Endothelial cell of umbilical vein (primary cell): ENCODE measurements at regions not wholly inside any gene's neighbourhood (a gene's known extent, or its start where the extent isn't known, plus 50 kb on each side); places are given as distances from the start of the nearest gene placed in this dataset.

Experiments used
- BruUV-seq: library from RNA; stranded (reverse); fragments of 400-500 nt; replicated peaks from 2 replicates; lab custom pipeline; 2021; lab: Mats Ljungman, UMichigan
- CTCF ChIA-PET: fragments of 300-600, 350-600 bp; sonication (Branson Sonifier 250); formaldehyde crosslinking; loops from one replicate; lab custom pipeline; 2021; ENCODE audit warnings: antibody characterized with exemption, inconsistent platforms; lab: Charles Lee
- POLR2A ChIA-PET: fragments of 300-600, 350-600 bp; sonication (Branson Sonifier 250); formaldehyde crosslinking; loops from one replicate; lab custom pipeline; 2021; ENCODE audit warnings: antibody characterized with exemption, inconsistent platforms; lab: Charles Lee
- DNase-seq: peaks from one replicate; pipeline ENCODE4 v3.0.0-alpha.2; 2011; ENCODE audit warnings: low read depth, low spot score
- FAIRE-seq: peaks from 2 replicates; lab custom pipeline; 2011; peaks lifted over from hg19 to GRCh38; lab: Jason Lieb, UNC
- H2AFZ ChIP-seq: 2 replicates; pipeline ENCODE4 v1.6.0; 2012; ENCODE audit warnings: low read depth, low read length, control low read depth, inconsistent platforms
- H3K27ac ChIP-seq: 2 replicates; pipeline ENCODE4 v1.5.1; 2011; ENCODE audit warnings: low read depth, mild to moderate bottlenecking, control low read depth, low read length, moderate library complexity; ENCODE audit not compliant: insufficient read depth
- H3K27me3 ChIP-seq, 2 experiments: 2 replicates each; pipeline versions ENCODE4 v1.6.0 to v1.6.1; 2011; ENCODE audit warnings: low read length in 2 of 2, mixed read lengths in 1 of 2; ENCODE audit not compliant: control insufficient read depth in 2 of 2, insufficient read depth in 2 of 2
- H3K36me3 ChIP-seq, 2 experiments: 2 replicates in 1 of 2; 3 replicates in 1 of 2; pipeline ENCODE4 v1.5.1; 2011; ENCODE audit warnings: low read length in 2 of 2, mild to moderate bottlenecking in 1 of 2, moderate library complexity in 1 of 2; ENCODE audit not compliant: control insufficient read depth in 2 of 2, insufficient read depth in 2 of 2; ENCODE audit errors: extremely low read depth in 1 of 2
- H3K4me1 ChIP-seq: 3 replicates; pipeline ENCODE4 v1.5.1; 2011; ENCODE audit warnings: mild to moderate bottlenecking, low read length; ENCODE audit not compliant: control insufficient read depth, insufficient read depth; ENCODE audit errors: extremely low read depth
- H3K4me2 ChIP-seq: 2 replicates; pipeline ENCODE4 v1.6.1; 2011; ENCODE audit warnings: low read length, control low read depth, mixed read lengths; ENCODE audit not compliant: insufficient read depth
- H3K4me3 ChIP-seq, 3 experiments: fragments of 200-600 bp in 1 of 3; sonication (generic), shearing (Covaris generic) in 1 of 3; replicated peaks in 1 of 3; 2 replicates each; pipeline ENCODE4 v1.5.1; 2011 to 2016; ENCODE audit warnings: control low read depth in 3 of 3, low read length in 3 of 3, mild to moderate bottlenecking in 2 of 3, inconsistent platforms in 1 of 3, low read depth in 1 of 3, moderate library complexity in 1 of 3; ENCODE audit not compliant: insufficient read depth in 1 of 3
- H3K79me2 ChIP-seq: 2 replicates; pipeline ENCODE4 v1.6.0; 2012; ENCODE audit warnings: low read length, inconsistent platforms; ENCODE audit not compliant: control insufficient read depth, insufficient read depth
- H3K9ac ChIP-seq: replicated peaks from 2 replicates; pipeline ENCODE3; 2011; ENCODE audit warnings: low read length, control low read depth; ENCODE audit not compliant: insufficient read depth; ENCODE audit errors: extremely low read depth
- H3K9me1 ChIP-seq: replicated peaks from 3 replicates; pipeline ENCODE4 v1.6.0; 2011; ENCODE audit warnings: mild to moderate bottlenecking, low read length; ENCODE audit not compliant: control insufficient read depth, insufficient read depth; ENCODE audit errors: extremely low read depth
- H3K9me3 ChIP-seq: replicated peaks from 2 replicates; pipeline ENCODE4 v1.5.1; 2012; ENCODE audit warnings: low read length, inconsistent platforms; ENCODE audit not compliant: control insufficient read depth, insufficient read depth
- H4K20me1 ChIP-seq: replicated peaks from 2 replicates; pipeline ENCODE3; 2011; ENCODE audit warnings: mild to moderate bottlenecking, low read length; ENCODE audit not compliant: control insufficient read depth, insufficient read depth; ENCODE audit errors: extremely low read depth
- EZH2 ChIP-seq: IDR thresholded peaks from 2 replicates; pipeline ENCODE4 v1.6.1; 2012; ENCODE audit warnings: borderline replicate concordance, low read depth, mild to moderate bottlenecking, moderate library complexity, low read length, inconsistent platforms; ENCODE audit not compliant: severe bottlenecking
- FOS ChIP-seq: IDR thresholded peaks from 2 replicates; pipeline ENCODE4 v1.6.1; 2011; ENCODE audit warnings: mild to moderate bottlenecking, low read length, moderate library complexity, borderline replicate concordance; ENCODE audit not compliant: insufficient read depth
- GATA2 ChIP-seq: IDR thresholded peaks from 2 replicates; pipeline ENCODE4 v1.7.0; 2011; ENCODE audit warnings: low read depth, mild to moderate bottlenecking, moderate library complexity, mixed read lengths, low read length; ENCODE audit not compliant: insufficient read length, insufficient read depth
- JUN ChIP-seq: IDR thresholded peaks from 2 replicates; pipeline ENCODE4 v1.6.1; 2011; ENCODE audit warnings: borderline replicate concordance, low read depth; ENCODE audit not compliant: insufficient read length, insufficient read depth
- MAX ChIP-seq: IDR thresholded peaks from 2 replicates; pipeline ENCODE4 v1.6.1; 2011; ENCODE audit not compliant: insufficient read depth, insufficient read length
- MYC ChIP-seq: IDR thresholded peaks from one replicate; pipeline ENCODE4 v1.6.1; 2011; ENCODE audit warnings: mild to moderate bottlenecking, low read depth, low read length
- POLR2A ChIP-seq: IDR thresholded peaks from 2 replicates; pipeline ENCODE4 v1.6.1; 2012; ENCODE audit warnings: low read depth, mild to moderate bottlenecking, control low read depth, low read length
- POLR2AphosphoS5 ChIP-seq: IDR thresholded peaks from 2 replicates; pipeline ENCODE4 v1.6.1; 2012; ENCODE audit warnings: low read depth, mild to moderate bottlenecking, control low read depth, low read length, moderate library complexity; ENCODE audit not compliant: insufficient read depth
- dilution Hi-C: fragments of 300-500 bp; cut with MboI; formaldehyde crosslinking; loops from one replicate; pipeline ENCODE4 v1.15.0; 2019; ENCODE audit warnings: low sequenced_read_pairs; ENCODE audit not compliant: extremely low pct_ligation_motif_present
- intact Hi-C: fragments of 100-400 bp; cut with micrococcal nuclease; formaldehyde crosslinking; loops from one replicate; pipeline ENCODE4 v1.10.0; 2022
- TF ChIP-seq, protein P1 (sequence below), 2 donors: IDR thresholded peaks; 1 replicate in 1 of 2; 2 replicates in 1 of 2; pipeline ENCODE4 v1.5.1; 2011; ENCODE audit warnings: low read length in 2 of 2, mild to moderate bottlenecking in 2 of 2, moderate library complexity in 2 of 2, control low read depth in 1 of 2, inconsistent platforms in 1 of 2, low read depth in 1 of 2; ENCODE audit not compliant: insufficient read depth in 1 of 2; ENCODE audit errors: extremely low read depth in 1 of 2

GRCh38 chr22:27624042-27624441, 177.5 kb downstream of the MN1 start:
- TF ChIP-seq POLR2A = no peak
- TF ChIP-seq, protein P1, sequence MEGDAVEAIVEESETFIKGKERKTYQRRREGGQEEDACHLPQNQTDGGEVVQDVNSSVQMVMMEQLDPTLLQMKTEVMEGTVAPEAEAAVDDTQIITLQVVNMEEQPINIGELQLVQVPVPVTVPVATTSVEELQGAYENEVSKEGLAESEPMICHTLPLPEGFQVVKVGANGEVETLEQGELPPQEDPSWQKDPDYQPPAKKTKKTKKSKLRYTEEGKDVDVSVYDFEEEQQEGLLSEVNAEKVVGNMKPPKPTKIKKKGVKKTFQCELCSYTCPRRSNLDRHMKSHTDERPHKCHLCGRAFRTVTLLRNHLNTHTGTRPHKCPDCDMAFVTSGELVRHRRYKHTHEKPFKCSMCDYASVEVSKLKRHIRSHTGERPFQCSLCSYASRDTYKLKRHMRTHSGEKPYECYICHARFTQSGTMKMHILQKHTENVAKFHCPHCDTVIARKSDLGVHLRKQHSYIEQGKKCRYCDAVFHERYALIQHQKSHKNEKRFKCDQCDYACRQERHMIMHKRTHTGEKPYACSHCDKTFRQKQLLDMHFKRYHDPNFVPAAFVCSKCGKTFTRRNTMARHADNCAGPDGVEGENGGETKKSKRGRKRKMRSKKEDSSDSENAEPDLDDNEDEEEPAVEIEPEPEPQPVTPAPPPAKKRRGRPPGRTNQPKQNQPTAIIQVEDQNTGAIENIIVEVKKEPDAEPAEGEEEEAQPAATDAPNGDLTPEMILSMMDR (IDR thresholded peaks at IDR 0.05; ENCODE audit: extremely low read depth in 1 of 2, insufficient read depth in 1 of 2, low read depth in 1 of 2, low read length in 2 of 2) = no peak
- TF ChIP-seq EZH2 = no peak
- no peak for TF ChIP-seq FOS
- TF ChIP-seq MAX = no peak
- no peak for TF ChIP-seq JUN
- no peak for TF ChIP-seq MYC
- no peak for TF ChIP-seq GATA2
- no peak for TF ChIP-seq POLR2AphosphoS5
- no peaks in the 10 kb centered on the region for H3K79me2 ChIP-seq
- intact Hi-C loops (no loop called here), dilution Hi-C loops (no loop called here)
- no peaks in the 10 kb centered on the region for H3K36me3 ChIP-seq
- H3K9me1 ChIP-seq = no peaks in the 10 kb centered on the region
- H3K4me3 ChIP-seq = no peak overlapping the region
- no peak overlapping the region for H3K4me2 ChIP-seq
- H2AFZ ChIP-seq = no peak overlapping the region
- no peaks in the 10 kb centered on the region for H3K4me1 ChIP-seq
- POLR2A ChIA-PET = no interaction called here
- no peaks in the 10 kb centered on the region for H4K20me1 ChIP-seq
- H3K9ac ChIP-seq = no peak overlapping the region
- H3K9me3 ChIP-seq = no peaks in the 10 kb centered on the region
- DNase-seq (no peak), FAIRE-seq (no peak)
- H3K27me3 ChIP-seq = peaks cover 0 to 4% of the 10 kb centered on the region in 2 experiments
- H3K27ac ChIP-seq = no peak overlapping the region
- no TSS peak for BruUV-seq
- CTCF ChIA-PET = interaction anchor here (1.6 kb wide), 1 partner anchor 11 kb away, joined by 4 read pairs; no protein-coding TSS in a partner anchor
